Loucy (cell line): ENCODE measurements at regions not wholly inside any gene's neighbourhood (a gene's known extent, or its start where the extent isn't known, plus 50 kb on each side); places are given as distances from the start of the nearest gene placed in this dataset.

ENCODE experiments used
- EZH2phosphoT487 ChIP-seq: fragments of 200-600 bp; IDR thresholded peaks from 2 replicates; pipeline ENCODE4 v1.6.1; 2018; ENCODE audit warnings: antibody characterized with exemption, mild to moderate bottlenecking, moderate library complexity, borderline replicate concordance
- TF ChIP-seq, protein P1 (sequence below): fragments of 200-600 bp; sonication (generic); conservative IDR thresholded peaks from 2 replicates; pipeline ENCODE4 v1.5.1; 2014; ENCODE audit warnings: mild to moderate bottlenecking, antibody characterized with exemption, low read length

DNA sequence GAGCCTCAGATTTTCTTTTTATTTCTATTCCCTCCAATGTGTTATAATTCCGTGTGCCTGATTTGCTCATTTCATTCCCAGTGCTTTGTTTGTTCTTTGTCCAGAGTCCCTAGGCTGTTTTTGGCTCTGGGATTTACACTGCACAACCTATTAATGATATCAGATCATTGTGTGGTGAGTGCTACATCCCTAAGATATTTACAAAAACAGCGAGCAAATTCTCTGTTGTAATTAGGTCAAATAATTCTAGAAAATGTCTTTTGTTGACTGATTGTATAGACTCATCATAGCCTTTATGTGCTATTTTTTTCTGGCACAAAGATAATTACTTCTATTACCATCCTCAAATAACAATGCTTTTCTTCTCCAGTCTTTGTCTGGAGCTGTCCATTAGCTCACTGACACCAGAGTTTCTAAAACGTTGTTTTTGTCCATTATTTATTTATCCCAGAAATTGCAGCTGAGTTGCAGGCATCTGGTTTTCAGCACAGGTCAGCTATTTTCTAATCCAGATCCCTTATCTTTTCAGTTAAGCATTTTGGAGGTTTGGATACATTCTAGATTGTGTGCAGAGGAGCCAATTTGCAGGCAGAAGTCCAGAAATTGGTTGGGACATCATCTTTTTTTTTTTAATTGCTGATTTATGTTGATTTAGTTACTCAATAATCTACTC lies 379.9 kb upstream of the DMAC1 start:
- TF ChIP-seq, protein P1, sequence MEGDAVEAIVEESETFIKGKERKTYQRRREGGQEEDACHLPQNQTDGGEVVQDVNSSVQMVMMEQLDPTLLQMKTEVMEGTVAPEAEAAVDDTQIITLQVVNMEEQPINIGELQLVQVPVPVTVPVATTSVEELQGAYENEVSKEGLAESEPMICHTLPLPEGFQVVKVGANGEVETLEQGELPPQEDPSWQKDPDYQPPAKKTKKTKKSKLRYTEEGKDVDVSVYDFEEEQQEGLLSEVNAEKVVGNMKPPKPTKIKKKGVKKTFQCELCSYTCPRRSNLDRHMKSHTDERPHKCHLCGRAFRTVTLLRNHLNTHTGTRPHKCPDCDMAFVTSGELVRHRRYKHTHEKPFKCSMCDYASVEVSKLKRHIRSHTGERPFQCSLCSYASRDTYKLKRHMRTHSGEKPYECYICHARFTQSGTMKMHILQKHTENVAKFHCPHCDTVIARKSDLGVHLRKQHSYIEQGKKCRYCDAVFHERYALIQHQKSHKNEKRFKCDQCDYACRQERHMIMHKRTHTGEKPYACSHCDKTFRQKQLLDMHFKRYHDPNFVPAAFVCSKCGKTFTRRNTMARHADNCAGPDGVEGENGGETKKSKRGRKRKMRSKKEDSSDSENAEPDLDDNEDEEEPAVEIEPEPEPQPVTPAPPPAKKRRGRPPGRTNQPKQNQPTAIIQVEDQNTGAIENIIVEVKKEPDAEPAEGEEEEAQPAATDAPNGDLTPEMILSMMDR, result no peak
- no peak for TF ChIP-seq EZH2phosphoT487
